HCT116 (cell line): ENCODE measurements at regions not wholly inside any gene's neighbourhood (a gene's known extent, or its start where the extent isn't known, plus 50 kb on each side); places are given as distances from the start of the nearest gene placed in this dataset.

Experiments
- ATAC-seq: fragments of 200-7000 bp; cut with Tn5 transposase; 2 replicates; pipeline ENCODE4 v1.9.1; 2020; ENCODE audit warnings: mild to moderate bottlenecking, moderate library complexity
- BruUV-seq: library from RNA; stranded (reverse); fragments of 400-500 nt; replicated peaks from 2 replicates; lab custom pipeline; 2021; lab: Mats Ljungman, UMichigan
- CTCF ChIA-PET: fragments of 300-600 bp; sonication (Branson Sonifier 250); formaldehyde crosslinking; loops from one replicate; lab custom pipeline; 2021; ENCODE audit warnings: antibody characterized with exemption; lab: Charles Lee
- POLR2A ChIA-PET: fragments of 300-600, 350-600 bp; sonication (Branson Sonifier 250); formaldehyde crosslinking; loops from one replicate; lab custom pipeline; 2021; ENCODE audit warnings: antibody characterized with exemption; lab: Charles Lee
- RAD21 ChIA-PET, 2 experiments: fragments of 300-600 bp; sonication (Branson Sonifier 250); formaldehyde crosslinking; loops; one replicate each; lab custom pipeline; 2023; ENCODE audit warnings: low total read pairs in 2 of 2; ENCODE audit not compliant: uncharacterized antibody in 2 of 2, unreplicated experiment in 2 of 2, low non-redundant PET in 1 of 2; lab: Charles Lee
- DNase-seq: peaks from one replicate; pipeline ENCODE4 v3.0.0-alpha.2; 2010; ENCODE audit warnings: low read depth, low spot score
- H2AFZ ChIP-seq: fragments of 200-600 bp; shearing (Covaris generic), sonication (generic); 2 replicates; pipeline ENCODE4 v1.6.1; 2017; ENCODE audit warnings: low read depth, mixed run types, mixed read lengths, antibody characterized with exemption, low read length; ENCODE audit not compliant: poor library complexity, severe bottlenecking
- H3K27ac ChIP-seq: 2 replicates; pipeline ENCODE4 v1.5.1; 2012; ENCODE audit warnings: low read depth, low read length
- H3K27me3 ChIP-seq: fragments of 200-600 bp; sonication (generic); 2 replicates; pipeline ENCODE4 v1.6.1; 2016; ENCODE audit warnings: mixed run types, low read length, mixed read lengths; ENCODE audit not compliant: insufficient read depth
- H3K36me3 ChIP-seq, 2 experiments: fragments of 200-500 bp in 1 of 2; fragments of 200-600 bp in 1 of 2; sonication (Bioruptor generic) in 1 of 2; sonication (generic) in 1 of 2; 2 replicates each; pipeline versions ENCODE4 v1.5.1 to v1.6.1; 2014 to 2016; ENCODE audit warnings: low read length in 2 of 2, inconsistent platforms in 1 of 2, mixed read lengths in 1 of 2, mixed run types in 1 of 2; ENCODE audit not compliant: insufficient read depth in 2 of 2, control insufficient read depth in 1 of 2
- H3K4me1 ChIP-seq, 2 experiments: fragments of 200-600 bp in 1 of 2; sonication (generic) in 1 of 2; 2 replicates each; pipeline versions ENCODE4 v1.5.1 to v1.6.1; 2012 to 2017; ENCODE audit warnings: low read length in 2 of 2, inconsistent platforms in 1 of 2, mild to moderate bottlenecking in 1 of 2, mixed read lengths in 1 of 2, mixed run types in 1 of 2, moderate library complexity in 1 of 2; ENCODE audit not compliant: insufficient read depth in 2 of 2, control insufficient read depth in 1 of 2
- H3K4me2 ChIP-seq: fragments of 200-600 bp; sonication (generic); 2 replicates; pipeline ENCODE4 v1.6.1; 2017; ENCODE audit warnings: mixed run types, low read length, mixed read lengths
- H3K4me3 ChIP-seq, 2 experiments: fragments of 200-600 bp in 1 of 2; sonication (generic) in 1 of 2; replicated peaks in 1 of 2; 2 replicates each; pipeline ENCODE4 v1.5.1; 2011 to 2016; ENCODE audit warnings: low read length in 2 of 2, control low read depth in 1 of 2, low read depth in 1 of 2, mild to moderate bottlenecking in 1 of 2, mixed read lengths in 1 of 2, mixed run types in 1 of 2
- H3K79me2 ChIP-seq: fragments of 200-600 bp; sonication (generic); 2 replicates; pipeline ENCODE4 v1.6.1; 2017; ENCODE audit warnings: mild to moderate bottlenecking, mixed run types, low read length, moderate library complexity, mixed read lengths; ENCODE audit not compliant: insufficient read depth
- H3K9ac ChIP-seq: fragments of 200-600 bp; sonication (generic); 2 replicates; pipeline ENCODE4 v1.6.1; 2016; ENCODE audit warnings: low read length, mixed read lengths
- H3K9me2 ChIP-seq: fragments of 200-600 bp; sonication (generic), shearing (Covaris generic); 2 replicates; pipeline ENCODE4 v1.6.1; 2017; ENCODE audit warnings: mixed run types, mild to moderate bottlenecking, moderate library complexity; ENCODE audit not compliant: insufficient read depth
- H3K9me3 ChIP-seq, 2 experiments: fragments of 200-500 bp in 1 of 2; fragments of 200-600 bp in 1 of 2; sonication (Bioruptor generic) in 1 of 2; sonication (generic) in 1 of 2; 2 replicates each; pipeline ENCODE4 v1.6.1; 2014 to 2017; ENCODE audit warnings: low read length in 2 of 2, mixed read lengths in 2 of 2, inconsistent platforms in 1 of 2, low read depth in 1 of 2, mild to moderate bottlenecking in 1 of 2, mixed run types in 1 of 2, moderate library complexity in 1 of 2; ENCODE audit not compliant: control insufficient read depth in 1 of 2, insufficient read depth in 1 of 2
- H4K20me1 ChIP-seq: fragments of 200-600 bp; sonication (generic), shearing (Covaris generic); 2 replicates; pipeline ENCODE4 v1.6.1; 2017; ENCODE audit warnings: mixed run types, mild to moderate bottlenecking, moderate library complexity; ENCODE audit not compliant: insufficient read depth
- ATF3 ChIP-seq: IDR thresholded peaks from 2 replicates; pipeline ENCODE4 v1.6.1; 2012
- CEBPB ChIP-seq: IDR thresholded peaks from 2 replicates; pipeline ENCODE4 v1.6.1; 2012; ENCODE audit warnings: low read depth
- EZH2phosphoT487 ChIP-seq: fragments of 200-600 bp; IDR thresholded peaks from 2 replicates; pipeline ENCODE4 v1.6.1; 2018; ENCODE audit warnings: antibody characterized with exemption, borderline replicate concordance
- JUND ChIP-seq: IDR thresholded peaks from 2 replicates; pipeline ENCODE4 v1.6.1; 2012
- POLR2AphosphoS5 ChIP-seq: IDR thresholded peaks from 2 replicates; pipeline ENCODE4 v1.6.1; 2011; ENCODE audit warnings: mild to moderate bottlenecking, low read depth, low read length, moderate library complexity
- ZFX ChIP-seq: fragments of 450-650 bp; IDR thresholded peaks from 2 replicates; pipeline ENCODE4 v1.6.1; 2017
- intact Hi-C: fragments of 100-400 bp; cut with micrococcal nuclease; formaldehyde crosslinking; loops from 2 replicates; pipeline ENCODE4 v1.10.0; 2022

- Histone ChIP-seq H3K79me2 (no peaks in the 10 kb centered on the region), H3K4me3 (no peak overlapping the region), H3K36me3 (no peaks in the 10 kb centered on the region), H3K27ac (no peak overlapping the region)
- intact Hi-C loops = no loop called here
- TF ChIP-seq ZFX = no peak
- TF ChIP-seq, all 23 proteins: peak for 0
- H3K9me3 ChIP-seq = no peaks in the 10 kb centered on the region
- H3K9me2 ChIP-seq = no peaks in the 10 kb centered on the region
- H2AFZ ChIP-seq = no peak overlapping the region
- H3K9ac ChIP-seq = no peak overlapping the region
- no TSS peak for BruUV-seq
- RAD21 ChIA-PET = no interaction called here
- no peaks in the 10 kb centered on the region for H4K20me1 ChIP-seq
- POLR2A ChIA-PET = no interaction called here
- no peak overlapping the region for H3K4me2 ChIP-seq
- no peak for DNase-seq
- ATAC-seq = no peak
- CTCF ChIA-PET = no interaction called here
- H3K4me1 ChIP-seq = no peaks in the 10 kb centered on the region
- H3K27me3 ChIP-seq = no peaks in the 10 kb centered on the region
Measured at GRCh38 chr3:18505056-18505455, 79.9 kb upstream of the SATB1 start.

DNA sequence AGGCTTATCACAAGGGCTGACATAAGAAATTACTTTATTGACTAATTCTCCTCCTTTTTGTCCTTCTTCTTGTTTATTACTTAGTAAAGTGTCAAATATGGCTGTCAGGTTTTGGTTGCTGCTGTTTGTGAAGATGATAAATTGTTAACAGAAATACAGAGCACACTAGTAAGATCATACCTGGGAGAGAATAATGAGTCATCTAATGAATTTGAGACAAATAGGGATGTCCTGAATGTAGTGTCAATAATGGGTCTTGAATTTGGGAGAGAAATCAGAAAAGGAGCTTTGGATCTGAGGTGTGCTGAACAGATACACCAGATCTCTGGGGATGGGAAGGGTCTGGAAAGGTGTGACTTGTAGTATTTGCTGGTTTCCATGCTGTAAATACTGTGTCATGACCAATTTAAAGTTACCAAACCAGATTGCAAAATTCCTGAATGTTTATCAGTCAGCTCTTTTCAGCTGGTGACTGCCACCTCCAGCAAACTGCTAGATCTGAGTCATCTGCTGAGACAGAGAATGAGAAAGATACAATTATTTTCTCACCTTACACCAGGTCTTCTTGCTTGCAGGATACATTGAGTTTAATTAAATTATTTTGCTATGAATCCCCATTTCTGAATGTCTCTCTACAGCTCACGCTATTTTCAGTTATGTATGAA lies 76.7 kb upstream of the SATB1 start:
- DNase-seq (no peak), ATAC-seq (no peak)
- RAD21 ChIA-PET = no interaction called here
- H3K9me3 ChIP-seq = no peaks in the 10 kb centered on the region
- no peaks in the 10 kb centered on the region for H3K4me1 ChIP-seq
- no peaks in the 10 kb centered on the region for H3K79me2 ChIP-seq
- POLR2A ChIA-PET = no interaction called here
- no peak overlapping the region for H3K9ac ChIP-seq
- no peak overlapping the region for H3K4me3 ChIP-seq
- no peaks in the 10 kb centered on the region for H3K9me2 ChIP-seq
- BruUV-seq = no TSS peak
- intact Hi-C loops = no loop called here
- H3K27ac ChIP-seq = no peak overlapping the region
- H3K4me2 ChIP-seq = no peak overlapping the region
- no peak overlapping the region for H2AFZ ChIP-seq
- no peaks in the 10 kb centered on the region for H3K36me3 ChIP-seq
- CTCF ChIA-PET = no interaction called here
- H3K27me3 ChIP-seq = peaks cover 3% of the 10 kb centered on the region; the same call in 1 of the 2 replicates
- TF ChIP-seq ZFX (no peak), ATF3 (no peak), JUND (no peak), CEBPB (no peak), EZH2phosphoT487 (no peak), POLR2AphosphoS5 (no peak)
- TF ChIP-seq, all 23 proteins: peak for 0
- H4K20me1 ChIP-seq = no peaks in the 10 kb centered on the region
